Heart left ventricle (tissue), 16 donors: ENCODE measurements at regions not wholly inside any gene's neighbourhood (a gene's known extent, or its start where the extent isn't known, plus 50 kb on each side); places are given as distances from the start of the nearest gene placed in this dataset.
"Not testable (repeated sequence)": the region's sequence is repeated elsewhere in the genome, so short reads cannot be mapped to it uniquely, and the experiment has no call there.

Source experiments
- ATAC-seq, 4 donors: fragments of 200-7000 bp; cut with Tn5 transposase; one replicate each; pipeline ENCODE4 v1.9.1; 2020 to 2022; ENCODE audit warnings: moderate library complexity in 4 of 4, mild to moderate bottlenecking in 3 of 4, moderate number of reproducible peaks in 1 of 4
- DNase-seq, 5 donors: peaks; one replicate each; pipeline ENCODE4 v3.0.0-alpha.2; 2020
- H3K27ac ChIP-seq, 12 donors: fragments of 200-600 bp; sonication (generic) in 4 of 12; one replicate each; pipeline versions ENCODE4 v1.5.0 to v1.8.0; 2016 to 2022; ENCODE audit warnings: mild to moderate bottlenecking in 2 of 12
- H3K27me3 ChIP-seq, 9 donors: fragments of 200-600 bp; sonication (generic) in 2 of 9; one replicate each; pipeline versions ENCODE4 v1.5.1 to v1.8.0; 2016 to 2022; ENCODE audit warnings: mild to moderate bottlenecking in 3 of 9
- H3K36me3 ChIP-seq, 9 donors: fragments of 200-600 bp; sonication (generic) in 2 of 9; one replicate each; pipeline versions ENCODE4 v1.5.0 to v1.8.0; 2018 to 2022; ENCODE audit warnings: mild to moderate bottlenecking in 2 of 9
- H3K4me1 ChIP-seq, 12 donors: fragments of 200-600 bp; sonication (generic) in 4 of 12; one replicate each; pipeline versions ENCODE4 v1.5.0 to v1.8.0; 2016 to 2022; ENCODE audit warnings: mild to moderate bottlenecking in 3 of 12
- H3K4me3 ChIP-seq, 12 donors: fragments of 200-600 bp; sonication (generic) in 4 of 12; one replicate each; pipeline versions ENCODE4 v1.5.0 to v1.8.0; 2017 to 2022; ENCODE audit warnings: mild to moderate bottlenecking in 9 of 12, moderate library complexity in 4 of 12
- H3K9me3 ChIP-seq, 12 donors: fragments of 200-600 bp; sonication (generic) in 4 of 12; one replicate each; pipeline versions ENCODE4 v1.5.0 to v1.8.0; 2016 to 2022; ENCODE audit warnings: mild to moderate bottlenecking in 1 of 12
- CTCF ChIP-seq, 12 donors: fragments of 200-600 bp; sonication (generic) in 4 of 12; IDR thresholded peaks; one replicate each; pipeline versions ENCODE4 v1.5.0 to v1.8.0; 2018 to 2022; ENCODE audit warnings: antibody characterized with exemption in 12 of 12, mild to moderate bottlenecking in 5 of 12
- POLR2A ChIP-seq, 2 donors: fragments of 450-650 bp; IDR thresholded peaks; one replicate each; pipeline ENCODE4 v1.6.1; 2017; ENCODE audit warnings: antibody characterized with exemption in 2 of 2, mild to moderate bottlenecking in 2 of 2, moderate library complexity in 2 of 2
- WGBS, 4 donors: extraction: QIAGEN DNeasy Blood & Tissue Kit in 2 of 4; methylation state at CpG; one replicate each; pipeline versions ENCODE4 v1.1.5 to v1.1.7; 2013 to 2018; 5-methylcytosine and 5-hydroxymethylcytosine counted together
- intact Hi-C, 10 donors: fragments of 100-400 bp; cut with DNase I; formaldehyde crosslinking; loops; one replicate each; pipeline versions ENCODE4 v1.11.1 to v1.14.2; 2022
- donor health status: ischemic (EF 13 %, LVEDD 7.1; RV severe dilation, severe dysfunction).
- donor health status: healthy with polysubstance abuse.
- donor health status: DM: no; HTN: yes; CAD: no.
- donor health status: DM: no; HTN: no; CAD: no.
- donor health status: ischemic (EF 25% LVEDD 6.9; RV normal size, moderate dysfunction).
- donor health status: ischemic (EF 25% LVEDD 5.7; RV mildly dilated, moderate dysfunction).
- donor health status: healthy.
- donor health status: DM: yes; HTN: yes; CAD: no.
- donor health status: ischemic (EF 35%, LVEDD 5.7; RV mildly dilated, moderate dysfunction).
- donor health status: nonischemic (EF 11% LVEDD 7.7; RV severe dilation, severe dysfunction).
- donor health status: DM: yes; HTN: yes; CAD: no.
- donor health status: PGD.
- donor health status: ischemic (EF 29% LVEDD 5.4; RV normal size, mild dysfunction).
- donor health status: nonischemic (EF 23%, LVEDD 6.1; RV moderate dilation, normal function).

- intact Hi-C loops, ATAC-seq, H3K36me3 ChIP-seq, H3K4me3 ChIP-seq, H3K27me3 ChIP-seq, H3K27ac ChIP-seq, DNase-seq, H3K4me1 ChIP-seq, H3K9me3 ChIP-seq: not testable (repeated sequence)
- 91 to 93% (median 92%) methylated on average over 35 to 54 of the region's 55 CpGs for WGBS, 4 donors
These were observed 182.1 kb upstream of the FOXD4L5 start for GRCh38 chr9:65466911-65467734.

GRCh38 chr9:65465246-65465895 lies 180.4 kb upstream of the FOXD4L5 start:
- H3K4me3 ChIP-seq, H3K27me3 ChIP-seq, H3K27ac ChIP-seq, DNase-seq, ATAC-seq, H3K36me3 ChIP-seq, intact Hi-C loops, H3K4me1 ChIP-seq, H3K9me3 ChIP-seq: not testable (repeated sequence)
- 84 to 90% (median 88%) methylated on average over 17 of the region's 17 CpGs for WGBS, 4 donors

- H3K27me3 ChIP-seq, H3K27ac ChIP-seq: not testable (repeated sequence)
These were observed 177.5 kb upstream of the FOXD4L5 start for GRCh38 chr9:65462476-65462875.

GRCh38 chr9:65459756-65460320 lies 174.8 kb upstream of the FOXD4L5 start:
- H3K36me3 ChIP-seq: no peaks in the 10 kb centered on the region
- DNase-seq: no peak
- no peak for ATAC-seq
- no peaks in the 10 kb centered on the region for H3K9me3 ChIP-seq
- no peaks in the 10 kb centered on the region for H3K4me1 ChIP-seq
- TF ChIP-seq CTCF (IDR thresholded peaks at IDR 0.05): no peak
- TF ChIP-seq POLR2A (IDR thresholded peaks at IDR 0.05): no peak
- intact Hi-C loops: no loop called here
- no peak overlapping the region for H3K27ac ChIP-seq
- no peaks in the 10 kb centered on the region for H3K27me3 ChIP-seq
- WGBS, 4 donors: 81 to 90% (median 84%) methylated on average over 6 to 11 of the region's 11 CpGs
- no peak overlapping the region for H3K4me3 ChIP-seq

More at GRCh38 chr9:65462476-65462875, 177.5 kb upstream of the FOXD4L5 start:
- H3K4me3 ChIP-seq, intact Hi-C loops, ATAC-seq, H3K4me1 ChIP-seq, DNase-seq, H3K9me3 ChIP-seq, H3K36me3 ChIP-seq: not testable (repeated sequence)
- WGBS, 4 donors: 80 to 83% (median 82%) methylated on average over 13 to 15 of the region's 15 CpGs

GRCh38 chr9:65458992-65459391 lies 174.0 kb upstream of the FOXD4L5 start:
- Histone ChIP-seq H3K27ac (no peak overlapping the region), H3K27me3 (no peaks in the 10 kb centered on the region), H3K4me1 (no peaks in the 10 kb centered on the region), H3K9me3 (no peaks in the 10 kb centered on the region), H3K4me3 (no peak overlapping the region), H3K36me3 (no peaks in the 10 kb centered on the region)
- no peak for DNase-seq
- 88 to 100% (median 89%) methylated on average over 1 to 10 of the region's 10 CpGs for WGBS, 4 donors
- intact Hi-C loops: no loop called here
- no peak for TF ChIP-seq POLR2A (IDR thresholded peaks at IDR 0.05)
- TF ChIP-seq CTCF (IDR thresholded peaks at IDR 0.05): no peak
- ATAC-seq: no peak
